Panc1 (cell line): ENCODE measurements at regions not wholly inside any gene's neighbourhood (a gene's known extent, or its start where the extent isn't known, plus 50 kb on each side); places are given as distances from the start of the nearest gene placed in this dataset.
"Not testable (repeated sequence)": the region's sequence is repeated elsewhere in the genome, so short reads cannot be mapped to it uniquely, and the experiment has no call there.

Experiments
- ATAC-seq: fragments of 200-7000 bp; cut with Tn5 transposase; 2 replicates; pipeline ENCODE4 v1.9.1; 2020; ENCODE audit warnings: mild to moderate bottlenecking, moderate library complexity
- BruUV-seq: library from RNA; stranded (reverse); fragments of 400-500 nt; replicated peaks from 2 replicates; lab custom pipeline; 2021; lab: Mats Ljungman, UMichigan
- CTCF ChIA-PET: fragments of 300-600 bp; sonication (Branson Sonifier 250); formaldehyde crosslinking; loops from one replicate; lab custom pipeline; 2022; ENCODE audit warnings: antibody characterized with exemption; lab: Charles Lee
- POLR2A ChIA-PET: fragments of 300-600 bp; sonication (Branson Sonifier 250); formaldehyde crosslinking; loops from one replicate; lab custom pipeline; 2022; ENCODE audit warnings: antibody characterized with exemption; lab: Charles Lee
- DNase-seq: peaks from one replicate; pipeline ENCODE4 v3.0.0-alpha.2; 2010; ENCODE audit warnings: low read depth, low spot score
- H3K27ac ChIP-seq: 2 replicates; pipeline ENCODE4 v1.5.1; 2011; ENCODE audit warnings: mild to moderate bottlenecking, low read length, inconsistent platforms
- H3K27me3 ChIP-seq: fragments of 200-500 bp; sonication (Bioruptor generic); 2 replicates; pipeline ENCODE4 v1.6.0; 2014; ENCODE audit warnings: low read length, inconsistent platforms; ENCODE audit not compliant: control insufficient read depth, insufficient read depth
- H3K36me3 ChIP-seq: fragments of 200-500 bp; sonication (Bioruptor generic); 2 replicates; pipeline ENCODE4 v1.5.1; 2014; ENCODE audit warnings: inconsistent platforms, mild to moderate bottlenecking, low read length, moderate library complexity; ENCODE audit not compliant: control insufficient read depth, insufficient read depth
- H3K4me1 ChIP-seq: 2 replicates; pipeline ENCODE4 v1.5.1; 2011; ENCODE audit warnings: inconsistent platforms, mild to moderate bottlenecking, low read length, moderate library complexity; ENCODE audit not compliant: control insufficient read depth, insufficient read depth
- H3K4me3 ChIP-seq, 2 experiments: 2 replicates each; pipeline ENCODE4 v1.5.1; 2011 to 2012; ENCODE audit warnings: low read depth in 2 of 2, low read length in 2 of 2, mild to moderate bottlenecking in 2 of 2, inconsistent platforms in 1 of 2, moderate library complexity in 1 of 2
- H3K9me3 ChIP-seq: fragments of 200-500 bp; sonication (Bioruptor generic); 2 replicates; pipeline ENCODE4 v1.5.1; 2014; ENCODE audit warnings: low read depth, mild to moderate bottlenecking, inconsistent platforms, low read length, moderate library complexity; ENCODE audit not compliant: control insufficient read depth, insufficient read depth
- CTCF ChIP-seq: fragments of 450-650 bp; IDR thresholded peaks from 2 replicates; pipeline ENCODE4 v1.5.1; 2017; ENCODE audit warnings: mild to moderate bottlenecking
- POLR2AphosphoS5 ChIP-seq: IDR thresholded peaks from 2 replicates; pipeline ENCODE4 v1.6.1; 2012; ENCODE audit warnings: mild to moderate bottlenecking, low read depth, low read length, moderate library complexity
- SIN3A ChIP-seq: IDR thresholded peaks from 2 replicates; pipeline ENCODE4 v1.6.1; 2012; ENCODE audit warnings: low read depth, mild to moderate bottlenecking, low read length, moderate library complexity, borderline replicate concordance; ENCODE audit not compliant: insufficient read depth
- TCF7L2 ChIP-seq: IDR thresholded peaks from 2 replicates; pipeline ENCODE4 v1.6.1; 2011; ENCODE audit warnings: mild to moderate bottlenecking, low read depth, low read length, inconsistent platforms
- in situ Hi-C: cut with HindIII; loops from 2 replicates; pipeline ENCODE4 v1.10.0; 2016; ENCODE audit warnings: low sequenced_read_pairs, low pct_unique_long_range_greater_than_20kb
- intact Hi-C: fragments of 100-400 bp; cut with micrococcal nuclease; formaldehyde crosslinking; loops from one replicate; pipeline ENCODE4 v1.10.0; 2022; ENCODE audit not compliant: unreplicated experiment
- TF ChIP-seq, protein P1 (sequence below), 2 experiments: IDR thresholded peaks; 2 replicates each; pipeline ENCODE4 v1.6.1; 2011 to 2012; ENCODE audit warnings: low read depth in 2 of 2, control low read depth in 1 of 2, low read length in 1 of 2, mild to moderate bottlenecking in 1 of 2, moderate library complexity in 1 of 2; ENCODE audit not compliant: insufficient read depth in 1 of 2

DNA sequence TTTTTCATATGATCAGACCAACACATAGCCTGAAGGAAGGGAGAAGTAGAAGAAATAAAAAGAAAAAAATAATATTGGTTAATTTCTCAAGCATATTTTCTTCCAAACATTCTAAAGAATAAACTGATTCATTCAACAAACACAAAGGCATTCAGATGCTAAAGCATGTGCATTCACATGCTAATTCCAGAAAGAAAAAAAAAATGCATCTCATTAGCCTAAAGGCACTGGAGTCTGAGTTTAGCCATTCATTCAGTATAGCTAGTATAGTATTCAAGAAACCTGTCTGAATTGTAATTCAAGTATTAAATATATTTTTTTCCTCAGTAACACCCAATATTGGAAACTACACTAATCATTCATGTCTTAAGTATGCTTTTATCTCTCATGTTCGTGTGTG lies 61.0 kb upstream of the FER start:
- ATAC-seq (no peak), DNase-seq (no peak)
- BruUV-seq: no TSS peak
- H3K27me3 ChIP-seq: no peaks in the 10 kb centered on the region; the same call in 1 of the 2 replicates
- no peaks in the 10 kb centered on the region for H3K4me1 ChIP-seq
- TF ChIP-seq, protein P1, sequence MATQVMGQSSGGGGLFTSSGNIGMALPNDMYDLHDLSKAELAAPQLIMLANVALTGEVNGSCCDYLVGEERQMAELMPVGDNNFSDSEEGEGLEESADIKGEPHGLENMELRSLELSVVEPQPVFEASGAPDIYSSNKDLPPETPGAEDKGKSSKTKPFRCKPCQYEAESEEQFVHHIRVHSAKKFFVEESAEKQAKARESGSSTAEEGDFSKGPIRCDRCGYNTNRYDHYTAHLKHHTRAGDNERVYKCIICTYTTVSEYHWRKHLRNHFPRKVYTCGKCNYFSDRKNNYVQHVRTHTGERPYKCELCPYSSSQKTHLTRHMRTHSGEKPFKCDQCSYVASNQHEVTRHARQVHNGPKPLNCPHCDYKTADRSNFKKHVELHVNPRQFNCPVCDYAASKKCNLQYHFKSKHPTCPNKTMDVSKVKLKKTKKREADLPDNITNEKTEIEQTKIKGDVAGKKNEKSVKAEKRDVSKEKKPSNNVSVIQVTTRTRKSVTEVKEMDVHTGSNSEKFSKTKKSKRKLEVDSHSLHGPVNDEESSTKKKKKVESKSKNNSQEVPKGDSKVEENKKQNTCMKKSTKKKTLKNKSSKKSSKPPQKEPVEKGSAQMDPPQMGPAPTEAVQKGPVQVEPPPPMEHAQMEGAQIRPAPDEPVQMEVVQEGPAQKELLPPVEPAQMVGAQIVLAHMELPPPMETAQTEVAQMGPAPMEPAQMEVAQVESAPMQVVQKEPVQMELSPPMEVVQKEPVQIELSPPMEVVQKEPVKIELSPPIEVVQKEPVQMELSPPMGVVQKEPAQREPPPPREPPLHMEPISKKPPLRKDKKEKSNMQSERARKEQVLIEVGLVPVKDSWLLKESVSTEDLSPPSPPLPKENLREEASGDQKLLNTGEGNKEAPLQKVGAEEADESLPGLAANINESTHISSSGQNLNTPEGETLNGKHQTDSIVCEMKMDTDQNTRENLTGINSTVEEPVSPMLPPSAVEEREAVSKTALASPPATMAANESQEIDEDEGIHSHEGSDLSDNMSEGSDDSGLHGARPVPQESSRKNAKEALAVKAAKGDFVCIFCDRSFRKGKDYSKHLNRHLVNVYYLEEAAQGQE (IDR thresholded peaks at IDR 0.05; ENCODE audit: insufficient read depth in 1 of 2, low read depth in 2 of 2, low read length in 1 of 2): no peak
- TF ChIP-seq SIN3A (no peak), CTCF (no peak), POLR2AphosphoS5 (no peak), TCF7L2 (no peak)
- POLR2A ChIA-PET: no interaction called here
- in situ Hi-C loops: no loop called here
- CTCF ChIA-PET: no interaction called here
- intact Hi-C loops: loop anchor here (10.0 kb wide), 1 partner anchor 228 kb away; no protein-coding TSS in a partner anchor
- no peaks in the 10 kb centered on the region for H3K9me3 ChIP-seq
- H3K36me3 ChIP-seq: no peaks in the 10 kb centered on the region
- H3K4me3 ChIP-seq: no peak overlapping the region
- H3K27ac ChIP-seq: no peak overlapping the region

GRCh38 chr5:108685448-108686216 lies 62.1 kb upstream of the FER start:
- POLR2A ChIA-PET, H3K9me3 ChIP-seq, in situ Hi-C loops, H3K27me3 ChIP-seq, BruUV-seq, H3K36me3 ChIP-seq, ATAC-seq, H3K27ac ChIP-seq, H3K4me3 ChIP-seq, CTCF ChIA-PET, H3K4me1 ChIP-seq, DNase-seq: not testable (repeated sequence)
- intact Hi-C loops: loop anchor here (10.0 kb wide), 1 partner anchor 229 kb away; no protein-coding TSS in a partner anchor
